HG02938 (cell line): ENCODE measurements at regions not wholly inside any gene's neighbourhood (a gene's known extent, or its start where the extent isn't known, plus 50 kb on each side); places are given as distances from the start of the nearest gene placed in this dataset.
"Not testable (repeated sequence)": the region's sequence is repeated elsewhere in the genome, so short reads cannot be mapped to it uniquely, and the experiment has no call there.

Source experiments
- ATAC-seq: cut with Tn5 transposase; IDR thresholded peaks from one replicate; pipeline ENCODE4 v1.9.1; 2021; ENCODE audit warnings: mild to moderate bottlenecking, moderate library complexity; ENCODE audit not compliant: unreplicated experiment

- no peak for ATAC-seq
These were observed 1301.6 kb downstream of the EPHA7 start for GRCh38 chr6:92117800-92118199.

GRCh38 chr6:92114797-92115196, 1304.6 kb downstream of the EPHA7 start:
- no peak for ATAC-seq

GRCh38 chr6:92114091-92114675, 1305.2 kb downstream of the EPHA7 start:
- ATAC-seq, result no peak

- no peak for ATAC-seq
These were observed 1308.0 kb downstream of the EPHA7 start for GRCh38 chr6:92111386-92111785.

GRCh38 chr6:92110403-92110802, 1309.0 kb downstream of the EPHA7 start:
- no peak for ATAC-seq

- no peak for ATAC-seq
These were observed 1309.4 kb downstream of the EPHA7 start for GRCh38 chr6:92109956-92110355.

GRCh38 chr6:92109256-92109655, 1310.1 kb downstream of the EPHA7 start:
- no peak for ATAC-seq

- no peak for ATAC-seq
These were observed 1332.6 kb downstream of the EPHA7 start for GRCh38 chr6:92086750-92087149.

GRCh38 chr6:92083914-92084313, 1335.4 kb downstream of the EPHA7 start:
- ATAC-seq, result not testable (repeated sequence)

- no peak for ATAC-seq
These were observed 1347.0 kb downstream of the EPHA7 start for GRCh38 chr6:92072387-92072786.

- ATAC-seq, result no peak
These were observed 1349.6 kb downstream of the EPHA7 start for GRCh38 chr6:92069781-92070180.

- ATAC-seq, result no peak
These were observed 1366.8 kb downstream of the EPHA7 start for GRCh38 chr6:92052513-92052912.

GRCh38 chr6:92050216-92050615, 1369.1 kb downstream of the EPHA7 start:
- no peak for ATAC-seq

- no peak for ATAC-seq
These were observed 1371.5 kb downstream of the EPHA7 start for GRCh38 chr6:92047860-92048259.

- ATAC-seq, result no peak
These were observed 1372.1 kb downstream of the EPHA7 start for GRCh38 chr6:92047152-92047850.

GRCh38 chr6:92044312-92044711, 1375.0 kb downstream of the EPHA7 start:
- ATAC-seq, result no peak

GRCh38 chr6:92043777-92044176, 1375.6 kb downstream of the EPHA7 start:
- ATAC-seq, result no peak

- no peak for ATAC-seq
These were observed 1392.5 kb downstream of the EPHA7 start for GRCh38 chr6:92026878-92027277.

GRCh38 chr6:92024881-92025280, 1394.5 kb downstream of the EPHA7 start:
- no peak for ATAC-seq

- ATAC-seq, result no peak
These were observed 1395.2 kb downstream of the EPHA7 start for GRCh38 chr6:92024110-92024509.

- no peak for ATAC-seq
These were observed 1395.9 kb downstream of the EPHA7 start for GRCh38 chr6:92023410-92023966.

- no peak for ATAC-seq
These were observed 1407.6 kb downstream of the EPHA7 start for GRCh38 chr6:92011681-92012245.
